H7 (cell line): ENCODE measurements at regions not wholly inside any gene's neighbourhood (a gene's known extent, or its start where the extent isn't known, plus 50 kb on each side); places are given as distances from the start of the nearest gene placed in this dataset.

Experiments
- DNase-seq: peaks from one replicate; pipeline ENCODE4 v3.0.0; 2012
- H3K27me3 ChIP-seq: 2 replicates; pipeline ENCODE4 v1.6.0; 2011; ENCODE audit warnings: mild to moderate bottlenecking, low read length; ENCODE audit not compliant: control insufficient read depth, insufficient read depth
- H3K36me3 ChIP-seq: replicated peaks from 2 replicates; pipeline ENCODE4 v1.5.1; 2011; ENCODE audit warnings: low read length; ENCODE audit not compliant: control insufficient read depth, insufficient read depth
- H3K4me3 ChIP-seq: 2 replicates; pipeline ENCODE4 v1.5.1; 2011; ENCODE audit warnings: low read depth, mild to moderate bottlenecking, control low read depth, low read length, moderate library complexity; ENCODE audit not compliant: insufficient read depth

GRCh38 chr21:28339403-28339802 lies 653.3 kb downstream of the LTN1 start:
- no peaks in the 10 kb centered on the region for H3K27me3 ChIP-seq
- H3K4me3 ChIP-seq, result no peak overlapping the region
- H3K36me3 ChIP-seq, result no peaks in the 10 kb centered on the region
- DNase-seq, result no peak

- DNase-seq, result no peak
- Histone ChIP-seq H3K4me3 (no peak overlapping the region), H3K36me3 (no peaks in the 10 kb centered on the region), H3K27me3 (no peaks in the 10 kb centered on the region)
Measured at GRCh38 chr21:28338701-28339305, 653.9 kb downstream of the LTN1 start.

DNA sequence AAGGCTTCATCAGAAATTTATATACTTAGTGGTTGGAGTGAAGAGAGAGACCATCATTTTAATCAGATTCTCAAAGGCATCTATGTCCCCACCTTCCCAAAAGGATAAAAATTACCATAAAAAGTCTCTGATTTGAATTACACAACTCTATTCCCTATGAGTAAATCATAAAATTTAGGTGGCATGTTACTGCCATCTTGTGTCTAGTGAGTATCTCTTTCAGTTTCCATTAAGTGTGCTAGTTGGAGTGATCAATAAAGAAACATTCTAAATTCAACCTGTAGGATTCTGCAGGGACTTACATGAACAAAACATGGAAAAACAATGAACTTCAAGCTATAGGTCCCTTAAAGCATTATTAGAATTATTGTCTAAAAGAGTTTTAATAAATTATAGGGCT lies 655.4 kb downstream of the LTN1 start:
- no peak for DNase-seq

GRCh38 chr21:28336314-28336713 lies 656.4 kb downstream of the LTN1 start:
- no peak for DNase-seq
- no peaks in the 10 kb centered on the region for H3K36me3 ChIP-seq
- H3K27me3 ChIP-seq, result no peaks in the 10 kb centered on the region
- no peak overlapping the region for H3K4me3 ChIP-seq

More for the DNA sequence above, 655.4 kb downstream of the LTN1 start:
- no peaks in the 10 kb centered on the region for H3K27me3 ChIP-seq
- no peaks in the 10 kb centered on the region for H3K36me3 ChIP-seq
- no peak overlapping the region for H3K4me3 ChIP-seq

DNA sequence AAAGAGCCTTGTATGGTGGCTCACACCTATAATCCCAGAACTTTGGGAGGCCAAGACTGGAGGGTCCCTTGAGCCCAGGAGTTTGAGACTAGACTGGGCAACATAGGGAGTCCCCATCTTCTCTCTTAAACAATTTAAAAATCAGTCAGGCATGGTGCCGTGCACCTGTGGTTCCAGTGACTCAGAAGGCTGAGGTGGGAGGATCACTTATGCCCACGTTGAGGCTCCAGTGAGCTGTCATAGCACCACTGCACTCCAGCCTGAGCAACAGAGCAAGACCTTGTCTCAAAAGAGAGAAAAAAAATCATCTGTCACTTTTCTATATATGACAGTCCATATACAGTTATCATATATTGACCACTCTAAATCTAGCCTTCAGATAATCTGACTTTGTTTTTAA lies 658.3 kb downstream of the LTN1 start:
- no peak overlapping the region for H3K4me3 ChIP-seq
- no peaks in the 10 kb centered on the region for H3K36me3 ChIP-seq
- no peak for DNase-seq
- H3K27me3 ChIP-seq, result no peaks in the 10 kb centered on the region

GRCh38 chr21:28333578-28334075 lies 659.0 kb downstream of the LTN1 start:
- H3K4me3 ChIP-seq, result no peak overlapping the region
- no peak for DNase-seq
- H3K27me3 ChIP-seq, result no peaks in the 10 kb centered on the region
- no peaks in the 10 kb centered on the region for H3K36me3 ChIP-seq

DNA sequence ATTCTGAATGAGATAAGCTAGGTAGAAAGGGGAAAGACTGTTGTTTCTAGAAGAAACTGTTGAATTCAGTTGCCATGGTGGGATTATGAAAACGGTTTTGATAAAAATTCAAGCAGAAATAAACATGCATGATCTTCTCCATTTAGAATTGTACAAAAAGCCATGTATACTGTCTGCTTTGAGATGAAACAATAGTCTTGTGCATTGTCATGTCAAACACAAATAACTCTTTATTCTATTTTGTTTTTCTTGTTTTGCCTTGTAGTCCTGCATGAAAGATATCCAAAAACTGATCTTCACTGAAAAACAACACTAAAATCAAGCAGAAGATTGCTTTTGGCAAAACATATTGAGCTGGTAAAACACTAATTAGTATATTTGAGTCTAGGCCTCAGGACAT lies 659.9 kb downstream of the LTN1 start:
- no peak for DNase-seq
- Histone ChIP-seq H3K27me3 (no peaks in the 10 kb centered on the region), H3K36me3 (no peaks in the 10 kb centered on the region), H3K4me3 (no peak overlapping the region)

GRCh38 chr21:28325618-28326017 lies 667.1 kb downstream of the LTN1 start:
- Histone ChIP-seq H3K27me3 (no peaks in the 10 kb centered on the region), H3K4me3 (no peak overlapping the region), H3K36me3 (no peaks in the 10 kb centered on the region)
- DNase-seq, result peak; percentile 10

- H3K36me3 ChIP-seq, result no peaks in the 10 kb centered on the region
- DNase-seq, result no peak
- no peaks in the 10 kb centered on the region for H3K27me3 ChIP-seq
- H3K4me3 ChIP-seq, result no peak overlapping the region
Measured at GRCh38 chr21:28324690-28325089, 668.0 kb downstream of the LTN1 start.

GRCh38 chr21:28317177-28317950 lies 675.3 kb downstream of the LTN1 start:
- no peaks in the 10 kb centered on the region for H3K36me3 ChIP-seq
- DNase-seq, result no peak

GRCh38 chr21:28311411-28312190 lies 681.1 kb downstream of the LTN1 start:
- H3K4me3 ChIP-seq, result no peak overlapping the region
- no peak for DNase-seq
- no peaks in the 10 kb centered on the region for H3K27me3 ChIP-seq
- no peaks in the 10 kb centered on the region for H3K36me3 ChIP-seq

More at GRCh38 chr21:28317177-28317950, 675.3 kb downstream of the LTN1 start:
- no peak overlapping the region for H3K4me3 ChIP-seq
- H3K27me3 ChIP-seq, result no peaks in the 10 kb centered on the region

DNA sequence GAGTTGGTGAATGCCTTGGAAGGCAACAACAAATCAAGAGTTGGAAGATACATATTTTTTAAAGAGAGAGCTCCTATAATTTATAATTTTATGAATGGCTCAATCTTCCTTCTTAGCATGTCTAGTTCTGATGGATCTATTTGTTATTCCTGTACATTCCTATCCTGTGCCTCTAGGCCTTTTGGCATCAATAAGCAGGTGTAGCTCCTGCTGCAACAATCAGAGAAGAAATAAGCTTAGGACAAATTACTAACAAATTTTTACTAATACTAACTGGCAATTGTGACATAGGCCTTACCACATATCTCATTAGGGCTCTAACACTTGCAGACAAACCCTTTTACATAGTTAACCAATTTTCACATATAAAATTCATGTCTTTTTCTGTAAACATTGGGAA lies 682.0 kb downstream of the LTN1 start:
- no peak for DNase-seq
- H3K36me3 ChIP-seq, result no peaks in the 10 kb centered on the region
- no peaks in the 10 kb centered on the region for H3K27me3 ChIP-seq
- H3K4me3 ChIP-seq, result no peak overlapping the region

DNA sequence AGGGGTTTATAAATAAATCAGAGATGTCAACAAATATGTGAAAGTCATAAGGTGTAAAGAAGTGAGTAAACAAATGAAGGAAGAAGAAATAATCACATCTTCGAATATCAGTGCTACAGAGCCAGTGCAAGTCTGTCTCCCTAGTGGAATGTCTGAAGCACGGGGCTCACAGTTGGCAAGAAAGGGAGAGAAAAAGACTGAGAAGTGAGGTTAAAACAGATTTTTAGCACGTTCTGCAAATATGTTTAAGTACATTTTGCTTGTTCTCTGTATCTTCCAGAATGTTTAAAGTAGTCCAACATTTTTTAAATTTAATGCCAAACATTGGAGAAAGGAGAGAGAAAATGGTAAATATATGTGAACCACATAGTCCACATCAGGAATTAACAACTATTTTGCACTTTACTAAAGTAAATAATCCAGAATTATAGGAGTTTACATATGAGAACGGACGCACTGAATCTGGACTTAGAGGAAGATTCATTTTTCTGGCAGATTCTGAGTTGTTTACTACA lies 682.4 kb downstream of the LTN1 start:
- no peak overlapping the region for H3K4me3 ChIP-seq
- no peaks in the 10 kb centered on the region for H3K36me3 ChIP-seq
- no peaks in the 10 kb centered on the region for H3K27me3 ChIP-seq
- DNase-seq, result no peak

GRCh38 chr21:28309596-28309995 lies 683.1 kb downstream of the LTN1 start:
- Histone ChIP-seq H3K27me3 (no peaks in the 10 kb centered on the region), H3K36me3 (no peaks in the 10 kb centered on the region), H3K4me3 (no peak overlapping the region)
- no peak for DNase-seq
